Lower leg skin (tissue), 3 donors: ENCODE measurements at regions not wholly inside any gene's neighbourhood (a gene's known extent, or its start where the extent isn't known, plus 50 kb on each side); places are given as distances from the start of the nearest gene placed in this dataset.

Experiments
- POLR2A ChIP-seq, 2 donors: fragments of 450-650 bp; IDR thresholded peaks; one replicate each; pipeline ENCODE4 v1.6.1; 2016 to 2017; ENCODE audit warnings: antibody characterized with exemption in 2 of 2, mild to moderate bottlenecking in 1 of 2, moderate library complexity in 1 of 2
- TF ChIP-seq, protein P1 (sequence below), 3 donors: fragments of 450-650 bp; IDR thresholded peaks; one replicate each; pipeline ENCODE4 v1.5.1; 2016; ENCODE audit warnings: antibody characterized with exemption in 3 of 3, mild to moderate bottlenecking in 3 of 3, moderate library complexity in 2 of 3

DNA sequence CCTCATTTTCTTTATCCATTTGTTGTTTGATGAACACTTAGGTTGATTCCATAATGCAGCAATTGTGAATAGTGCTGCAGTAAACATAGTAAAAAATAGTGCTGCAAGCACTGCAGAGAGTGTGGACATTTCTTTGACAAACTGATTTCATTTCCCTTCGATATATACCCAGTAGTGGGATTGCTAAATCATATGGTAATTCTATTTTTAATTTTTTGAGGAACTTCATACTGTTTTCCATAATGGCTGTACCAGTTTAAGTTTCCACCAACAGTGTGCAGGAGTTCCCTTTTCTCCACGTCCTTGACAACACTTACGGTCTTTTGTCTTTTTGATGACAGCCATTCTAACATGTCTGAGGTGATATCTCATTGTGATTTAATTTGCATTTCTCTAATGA, 138.2 kb upstream of the PLPPR1 start:
- TF ChIP-seq, protein P1, sequence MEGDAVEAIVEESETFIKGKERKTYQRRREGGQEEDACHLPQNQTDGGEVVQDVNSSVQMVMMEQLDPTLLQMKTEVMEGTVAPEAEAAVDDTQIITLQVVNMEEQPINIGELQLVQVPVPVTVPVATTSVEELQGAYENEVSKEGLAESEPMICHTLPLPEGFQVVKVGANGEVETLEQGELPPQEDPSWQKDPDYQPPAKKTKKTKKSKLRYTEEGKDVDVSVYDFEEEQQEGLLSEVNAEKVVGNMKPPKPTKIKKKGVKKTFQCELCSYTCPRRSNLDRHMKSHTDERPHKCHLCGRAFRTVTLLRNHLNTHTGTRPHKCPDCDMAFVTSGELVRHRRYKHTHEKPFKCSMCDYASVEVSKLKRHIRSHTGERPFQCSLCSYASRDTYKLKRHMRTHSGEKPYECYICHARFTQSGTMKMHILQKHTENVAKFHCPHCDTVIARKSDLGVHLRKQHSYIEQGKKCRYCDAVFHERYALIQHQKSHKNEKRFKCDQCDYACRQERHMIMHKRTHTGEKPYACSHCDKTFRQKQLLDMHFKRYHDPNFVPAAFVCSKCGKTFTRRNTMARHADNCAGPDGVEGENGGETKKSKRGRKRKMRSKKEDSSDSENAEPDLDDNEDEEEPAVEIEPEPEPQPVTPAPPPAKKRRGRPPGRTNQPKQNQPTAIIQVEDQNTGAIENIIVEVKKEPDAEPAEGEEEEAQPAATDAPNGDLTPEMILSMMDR (IDR thresholded peaks at IDR 0.05): no peak
- no peak for TF ChIP-seq POLR2A (IDR thresholded peaks at IDR 0.05)
